Uterus (tissue), 2 donors: ENCODE measurements at regions not wholly inside any gene's neighbourhood (a gene's known extent, or its start where the extent isn't known, plus 50 kb on each side); places are given as distances from the start of the nearest gene placed in this dataset.

ENCODE experiments used
- CTCF ChIP-seq, 4 experiments: fragments of 200-600 bp in 2 of 4; fragments of 450-650 bp in 2 of 4; sonication (generic) in 2 of 4; IDR thresholded peaks; one replicate each; pipeline ENCODE4 v1.5.1; 2016 to 2019; ENCODE audit warnings: antibody characterized with exemption in 4 of 4, mild to moderate bottlenecking in 2 of 4, moderate library complexity in 1 of 4
- POLR2A ChIP-seq, 2 donors: fragments of 450-650 bp; IDR thresholded peaks; one replicate each; pipeline ENCODE4 v1.6.1; 2016; ENCODE audit warnings: antibody characterized with exemption in 2 of 2, mild to moderate bottlenecking in 1 of 2, moderate library complexity in 1 of 2

DNA sequence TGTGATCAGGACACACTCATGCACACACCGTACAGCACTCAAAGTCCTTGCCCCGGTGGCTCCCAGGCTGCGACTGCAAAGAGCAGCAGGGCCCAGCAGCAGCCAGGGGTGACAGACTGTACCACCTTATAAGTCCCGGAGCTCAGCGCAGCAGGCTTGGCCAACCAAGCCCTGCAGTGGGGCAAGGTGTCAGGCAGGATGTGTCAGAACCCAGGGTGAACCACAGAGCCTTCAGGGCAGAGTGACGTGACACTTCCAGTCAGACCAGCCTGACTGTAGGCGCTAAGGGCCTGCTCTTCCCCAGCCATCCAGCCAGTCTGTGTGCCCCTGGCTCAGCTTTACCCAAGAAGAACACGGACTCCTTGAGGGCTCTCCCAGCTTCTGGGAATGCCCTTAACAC lies 204.1 kb downstream of the COPRS start:
- TF ChIP-seq CTCF (IDR thresholded peaks at IDR 0.05) (no peak), POLR2A (IDR thresholded peaks at IDR 0.05) (no peak)
